ENCODE measurements at regions not wholly inside any gene's neighbourhood (a gene's known extent, or its start where the extent isn't known, plus 50 kb on each side); places are given as distances from the start of the nearest gene placed in this dataset.

- DNase-seq (ENCODE audit: low read depth): no peak
These were observed 707.8 kb upstream of the LMCD1 start for GRCh38 chr3:7793786-7794185.

DNA sequence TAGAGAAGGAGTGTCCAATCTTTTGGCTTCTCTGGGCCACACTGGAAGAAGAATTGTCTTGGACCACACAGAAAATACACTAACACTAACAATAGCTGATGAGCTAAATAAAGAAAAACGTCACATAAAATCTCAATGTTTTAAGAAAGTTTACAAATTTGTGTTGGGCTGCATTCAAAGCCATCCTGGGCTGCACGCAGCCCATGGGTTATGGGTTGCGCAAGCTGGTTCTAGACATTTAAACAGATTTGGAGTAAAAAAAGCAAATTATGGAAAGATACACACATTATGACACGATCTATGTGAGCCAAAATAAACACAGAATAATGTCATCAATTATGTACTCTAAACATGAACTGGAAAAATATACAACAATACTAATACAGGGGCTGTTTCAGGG is 703.3 kb upstream of the LMCD1 start:
- DNase-seq (ENCODE audit: low read depth): no peak

- DNase-seq (ENCODE audit: low read depth): no peak
These were observed 701.4 kb upstream of the LMCD1 start for GRCh38 chr3:7800006-7800780.

DNA sequence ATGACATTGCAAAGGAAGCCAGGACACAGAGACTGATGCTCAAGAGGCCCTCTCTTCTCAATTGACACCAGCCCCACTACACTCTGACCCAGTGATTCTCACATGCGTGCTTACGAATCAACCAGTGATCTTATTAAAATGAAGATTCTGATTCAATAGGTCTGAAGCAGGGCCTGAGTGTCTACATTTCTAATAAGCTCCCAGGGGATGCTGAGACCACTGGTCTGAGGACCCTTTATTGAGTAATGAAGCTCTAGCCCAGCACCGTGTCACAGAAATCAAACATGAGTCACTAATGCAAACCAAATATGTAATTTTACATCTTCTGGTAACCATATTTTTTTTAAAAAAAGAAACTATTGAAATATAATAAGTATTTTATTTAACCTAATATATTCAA is 689.1 kb upstream of the LMCD1 start:
- DNase-seq (ENCODE audit: low read depth): no peak

GRCh38 chr3:7813365-7813764 is 688.3 kb upstream of the LMCD1 start:
- no peak for DNase-seq (ENCODE audit: low read depth)

- no peak for DNase-seq (ENCODE audit: low read depth)
These were observed 684.4 kb upstream of the LMCD1 start for GRCh38 chr3:7817239-7817638.

GRCh38 chr3:7820969-7821368 is 680.7 kb upstream of the LMCD1 start:
- DNase-seq (ENCODE audit: low read depth): no peak

DNA sequence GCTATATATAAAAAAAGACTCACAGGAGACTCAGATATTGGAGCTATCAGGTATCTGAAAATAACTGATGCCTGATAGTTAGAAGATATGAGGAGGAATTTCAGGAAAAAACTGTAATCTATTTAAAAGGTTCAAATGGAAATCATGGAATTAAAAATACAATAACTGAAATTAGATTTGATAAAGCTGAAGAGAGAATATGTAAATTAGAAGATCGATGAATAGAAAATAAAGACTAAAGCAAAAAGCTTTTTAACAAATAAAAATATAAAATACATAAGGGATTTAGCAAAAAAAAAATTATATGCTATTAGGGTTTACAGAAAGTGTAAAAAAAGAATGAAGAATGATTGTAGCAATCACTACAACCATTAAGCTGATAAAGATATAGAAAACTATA is 679.8 kb upstream of the LMCD1 start:
- DNase-seq (ENCODE audit: low read depth): no peak

DNA sequence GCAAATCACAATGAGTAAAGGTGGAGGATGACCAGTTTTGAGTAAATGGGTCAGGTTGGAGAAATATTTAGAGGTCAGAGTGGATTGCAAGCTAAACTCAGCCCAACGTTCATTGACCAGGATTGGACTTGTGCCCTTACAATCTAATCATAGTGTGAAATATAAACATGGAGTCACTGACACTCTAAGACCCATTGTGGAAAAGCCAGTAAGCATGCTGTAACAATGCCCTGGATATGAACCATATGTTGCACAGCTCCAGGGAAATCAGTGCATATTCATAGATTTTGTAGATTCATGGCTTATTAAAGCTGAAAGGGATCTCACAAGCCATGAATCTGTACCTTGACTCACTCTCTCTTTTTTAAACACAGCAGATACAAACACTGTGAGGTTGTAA is 660.2 kb upstream of the LMCD1 start:
- no peak for DNase-seq (ENCODE audit: low read depth)

- DNase-seq (ENCODE audit: low read depth): no peak
These were observed 658.2 kb upstream of the LMCD1 start for GRCh38 chr3:7843441-7843840.

- no peak for DNase-seq (ENCODE audit: low read depth)
These were observed 654.6 kb upstream of the LMCD1 start for GRCh38 chr3:7847021-7847420.

GRCh38 chr3:7847521-7847920 is 654.1 kb upstream of the LMCD1 start:
- no peak for DNase-seq (ENCODE audit: low read depth)

- no peak for DNase-seq (ENCODE audit: low read depth)
These were observed 647.4 kb upstream of the LMCD1 start for GRCh38 chr3:7854266-7854665.

- no peak for DNase-seq (ENCODE audit: low read depth)
These were observed 646.9 kb upstream of the LMCD1 start for GRCh38 chr3:7854721-7855120.

- no peak for DNase-seq (ENCODE audit: low read depth)
These were observed 636.0 kb upstream of the LMCD1 start for GRCh38 chr3:7865611-7866010.

- DNase-seq (ENCODE audit: low read depth): no peak
These were observed 634.0 kb upstream of the LMCD1 start for GRCh38 chr3:7867587-7867986.

- no peak for DNase-seq (ENCODE audit: low read depth)
These were observed 630.5 kb upstream of the LMCD1 start for GRCh38 chr3:7871003-7871560.

- no peak for DNase-seq (ENCODE audit: low read depth)
These were observed 627.5 kb upstream of the LMCD1 start for GRCh38 chr3:7874116-7874515.

DNA sequence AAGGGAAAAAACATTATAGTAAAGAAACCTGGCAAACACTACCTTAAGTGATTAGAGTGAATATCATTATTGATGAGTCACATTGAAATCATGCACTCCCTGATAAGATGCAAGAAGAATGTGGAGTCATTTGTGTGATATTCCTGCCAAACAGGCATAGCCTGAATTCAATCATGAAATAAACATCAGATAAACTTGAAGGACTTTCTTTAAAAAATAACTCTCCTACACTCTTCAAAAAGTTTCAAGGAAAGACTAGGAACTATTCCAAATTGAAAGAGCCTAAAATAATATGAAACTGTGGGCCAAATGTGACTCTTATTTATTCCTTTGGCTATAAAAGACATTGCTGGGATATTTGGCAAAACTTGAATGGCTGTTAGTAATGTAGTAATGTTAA is 625.7 kb upstream of the LMCD1 start:
- no peak for DNase-seq (ENCODE audit: low read depth)

GRCh38 chr3:7876741-7877297 is 624.8 kb upstream of the LMCD1 start:
- no peak for DNase-seq (ENCODE audit: low read depth)

- no peak for DNase-seq (ENCODE audit: low read depth)
These were observed 624.3 kb upstream of the LMCD1 start for GRCh38 chr3:7877312-7877711.

GRCh38 chr3:7879572-7879971 is 622.1 kb upstream of the LMCD1 start:
- DNase-seq (ENCODE audit: low read depth): no peak

GRCh38 chr3:7881946-7882345 is 619.7 kb upstream of the LMCD1 start:
- DNase-seq (ENCODE audit: low read depth): no peak

GRCh38 chr3:7897655-7898054 is 604.0 kb upstream of the LMCD1 start:
- no peak for DNase-seq (ENCODE audit: low read depth)
